Tibial nerve (tissue), 4 donors: ENCODE measurements at regions not wholly inside any gene's neighbourhood (a gene's known extent, or its start where the extent isn't known, plus 50 kb on each side); places are given as distances from the start of the nearest gene placed in this dataset.

ENCODE experiments used
- DNase-seq, 2 donors: peaks; one replicate each; pipeline ENCODE4 v3.0.0-alpha.2; 2019; ENCODE audit warnings: low spot score in 2 of 2
- H3K27ac ChIP-seq, 4 donors: fragments of 200-600 bp; sonication (generic) in 3 of 4; one replicate each; pipeline ENCODE4 v1.5.1; 2017 to 2019; ENCODE audit warnings: mild to moderate bottlenecking in 1 of 4
- H3K27me3 ChIP-seq, 2 donors: fragments of 200-600 bp; sonication (generic) in 1 of 2; one replicate each; pipeline versions ENCODE4 v1.5.1 to v1.6.0; 2017 to 2019
- H3K36me3 ChIP-seq, 3 donors: fragments of 200-600 bp; sonication (generic); one replicate each; pipeline ENCODE4 v1.5.1; 2018 to 2019
- H3K4me1 ChIP-seq, 4 donors: fragments of 200-600 bp; sonication (generic) in 3 of 4; one replicate each; pipeline ENCODE4 v1.5.1; 2017 to 2019
- H3K4me3 ChIP-seq, 4 donors: fragments of 200-600 bp; sonication (generic) in 3 of 4; one replicate each; pipeline ENCODE4 v1.5.1; 2017 to 2019; ENCODE audit warnings: mild to moderate bottlenecking in 1 of 4, moderate library complexity in 1 of 4
- H3K9me3 ChIP-seq, 4 donors: fragments of 200-600 bp; sonication (generic) in 3 of 4; one replicate each; pipeline ENCODE4 v1.5.1; 2017 to 2019
- CTCF ChIP-seq, 5 experiments: fragments of 200-600 bp in 3 of 5; fragments of 450-650 bp in 2 of 5; sonication (generic) in 3 of 5; IDR thresholded peaks; one replicate each; pipeline ENCODE4 v1.5.1; 2016 to 2019; ENCODE audit warnings: antibody characterized with exemption in 5 of 5, mild to moderate bottlenecking in 3 of 5, moderate library complexity in 2 of 5
- EP300 ChIP-seq, 2 donors: sonication (generic); formaldehyde crosslinking; IDR thresholded peaks; one replicate each; pipeline ENCODE4 v1.6.1; 2017; ENCODE audit warnings: antibody characterized with exemption in 2 of 2, mild to moderate bottlenecking in 1 of 2
- POLR2A ChIP-seq, 2 donors: fragments of 450-650 bp; IDR thresholded peaks; one replicate each; pipeline ENCODE4 v1.6.1; 2017; ENCODE audit warnings: antibody characterized with exemption in 2 of 2, mild to moderate bottlenecking in 2 of 2, moderate library complexity in 2 of 2
- WGBS, 2 donors: methylation state at CpG; one replicate each; pipeline ENCODE4 v1.1.5; 2018; 5-methylcytosine and 5-hydroxymethylcytosine counted together

GRCh38 chr14:101477648-101478047 lies 83.6 kb upstream of the DIO3 start:
- 65 to 86% methylated on average over 5 of the region's 5 CpGs for WGBS, 2 donors
- no peak for DNase-seq
- TF ChIP-seq EP300 (IDR thresholded peaks at IDR 0.05) (no peak), POLR2A (IDR thresholded peaks at IDR 0.05) (no peak), CTCF (IDR thresholded peaks at IDR 0.05) (no peak)
- H3K27me3 ChIP-seq = no peaks in the 10 kb centered on the region
- H3K27ac ChIP-seq = no peak overlapping the region
- H3K4me3 ChIP-seq = no peak overlapping the region
- H3K36me3 ChIP-seq = no peaks in the 10 kb centered on the region
- peaks cover 0 to 19% (median 0%) of the 10 kb centered on the region in 4 donors for H3K4me1 ChIP-seq
- peaks cover 0 to 13% (median 0%) of the 10 kb centered on the region in 4 donors for H3K9me3 ChIP-seq

- Histone ChIP-seq H3K4me3 (no peak overlapping the region), H3K36me3 (no peaks in the 10 kb centered on the region), H3K27me3 (no peaks in the 10 kb centered on the region), H3K4me1 (peaks cover 0 to 19% (median 0%) of the 10 kb centered on the region in 4 donors), H3K9me3 (peaks cover 0 to 14% (median 0%) of the 10 kb centered on the region in 4 donors), H3K27ac (no peak overlapping the region)
- 77 to 83% methylated on average over 13 of the region's 13 CpGs for WGBS, 2 donors
- TF ChIP-seq EP300 (IDR thresholded peaks at IDR 0.05) (no peak), POLR2A (IDR thresholded peaks at IDR 0.05) (no peak), CTCF (IDR thresholded peaks at IDR 0.05) (no peak)
- DNase-seq = no peak
Observed at GRCh38 chr14:101478096-101478495, 83.2 kb upstream of the DIO3 start.

- Histone ChIP-seq H3K27me3 (no peaks in the 10 kb centered on the region), H3K36me3 (no peaks in the 10 kb centered on the region), H3K9me3 (peaks cover 0 to 22% (median 1%) of the 10 kb centered on the region in 4 donors), H3K4me1 (peaks cover 0 to 19% (median 0%) of the 10 kb centered on the region in 4 donors), H3K4me3 (no peak overlapping the region), H3K27ac (no peak overlapping the region)
- DNase-seq = no peak
- TF ChIP-seq EP300 (IDR thresholded peaks at IDR 0.05) (no peak), POLR2A (IDR thresholded peaks at IDR 0.05) (no peak), CTCF (IDR thresholded peaks at IDR 0.05) (no peak)
- WGBS, 2 donors = 93 to 94% methylated on average over 9 to 12 of the region's 13 CpGs
Observed at GRCh38 chr14:101478796-101479410, 82.4 kb upstream of the DIO3 start.

GRCh38 chr14:101480022-101480746 lies 81.1 kb upstream of the DIO3 start:
- Histone ChIP-seq H3K36me3 (no peaks in the 10 kb centered on the region), H3K27ac (peak overlapping the region in 2 of 4 donors; percentile 43 to 47)

More at GRCh38 chr14:101480022-101480746, 81.1 kb upstream of the DIO3 start:
- Histone ChIP-seq H3K4me1 (peaks cover 0 to 12% (median 0%) of the 10 kb centered on the region in 4 donors), H3K27me3 (no peaks in the 10 kb centered on the region), H3K4me3 (no peak overlapping the region), H3K9me3 (peaks cover 0 to 30% (median 3%) of the 10 kb centered on the region in 4 donors)
- 52 to 60% methylated on average over 12 of the region's 12 CpGs for WGBS, 2 donors
- TF ChIP-seq POLR2A (IDR thresholded peaks at IDR 0.05) = no peak
- TF ChIP-seq CTCF (IDR thresholded peaks at IDR 0.05) = no peak
- no peak for TF ChIP-seq EP300 (IDR thresholded peaks at IDR 0.05)
- DNase-seq = no peak
